Pulmonary artery endothelial cell (primary cell): ENCODE measurements at regions not wholly inside any gene's neighbourhood (a gene's known extent, or its start where the extent isn't known, plus 50 kb on each side); places are given as distances from the start of the nearest gene placed in this dataset.
"Not testable (repeated sequence)": the region's sequence is repeated elsewhere in the genome, so short reads cannot be mapped to it uniquely, and the experiment has no call there.

Experiments used
- DNase-seq: peaks from one replicate; pipeline ENCODE4 v3.0.0-alpha.2; 2011; ENCODE audit warnings: low read depth, low spot score

GRCh38 chr5:158209219-158209908 lies 350.4 kb upstream of the CLINT1 start:
- no peak for DNase-seq

- no peak for DNase-seq
Observed at GRCh38 chr5:158207733-158208132, 348.8 kb upstream of the CLINT1 start.

- no peak for DNase-seq
Observed at GRCh38 chr5:158205992-158206391, 347.0 kb upstream of the CLINT1 start.

GRCh38 chr5:158203261-158203660 lies 344.3 kb upstream of the CLINT1 start:
- DNase-seq, result no peak

- no peak for DNase-seq
Observed at GRCh38 chr5:158202801-158203200, 343.9 kb upstream of the CLINT1 start.

GRCh38 chr5:158200619-158201018 lies 341.7 kb upstream of the CLINT1 start:
- no peak for DNase-seq

GRCh38 chr5:158198636-158199035 lies 339.7 kb upstream of the CLINT1 start:
- DNase-seq, result no peak

- no peak for DNase-seq
Observed at GRCh38 chr5:158195416-158196210, 336.7 kb upstream of the CLINT1 start.

GRCh38 chr5:158194561-158194976 lies 335.6 kb upstream of the CLINT1 start:
- no peak for DNase-seq

GRCh38 chr5:158193395-158193794 lies 334.4 kb upstream of the CLINT1 start:
- not testable (repeated sequence) for DNase-seq

- no peak for DNase-seq
Observed at GRCh38 chr5:158180407-158180806, 321.5 kb upstream of the CLINT1 start.

- no peak for DNase-seq
Observed at GRCh38 chr5:158179271-158179670, 320.3 kb upstream of the CLINT1 start.

- no peak for DNase-seq
Observed at GRCh38 chr5:158178535-158178934, 319.6 kb upstream of the CLINT1 start.

- DNase-seq, result no peak
Observed at GRCh38 chr5:158177146-158177545, 318.2 kb upstream of the CLINT1 start.

GRCh38 chr5:158175934-158176481 lies 317.1 kb upstream of the CLINT1 start:
- DNase-seq, result no peak

- no peak for DNase-seq
Observed at GRCh38 chr5:158174918-158175851, 316.2 kb upstream of the CLINT1 start.

- no peak for DNase-seq
Observed at GRCh38 chr5:158174026-158174425, 315.1 kb upstream of the CLINT1 start.

- DNase-seq, result no peak
Observed at GRCh38 chr5:158172005-158172404, 313.1 kb upstream of the CLINT1 start.

GRCh38 chr5:158170534-158170933 lies 311.6 kb upstream of the CLINT1 start:
- DNase-seq, result no peak

GRCh38 chr5:158170060-158170459 lies 311.1 kb upstream of the CLINT1 start:
- no peak for DNase-seq

GRCh38 chr5:158166424-158166823 lies 307.5 kb upstream of the CLINT1 start:
- no peak for DNase-seq

- DNase-seq, result no peak
Observed at GRCh38 chr5:158165647-158166046, 306.7 kb upstream of the CLINT1 start.
